ENCODE measurements at regions not wholly inside any gene's neighbourhood (a gene's known extent, or its start where the extent isn't known, plus 50 kb on each side); places are given as distances from the start of the nearest gene placed in this dataset.

DNA sequence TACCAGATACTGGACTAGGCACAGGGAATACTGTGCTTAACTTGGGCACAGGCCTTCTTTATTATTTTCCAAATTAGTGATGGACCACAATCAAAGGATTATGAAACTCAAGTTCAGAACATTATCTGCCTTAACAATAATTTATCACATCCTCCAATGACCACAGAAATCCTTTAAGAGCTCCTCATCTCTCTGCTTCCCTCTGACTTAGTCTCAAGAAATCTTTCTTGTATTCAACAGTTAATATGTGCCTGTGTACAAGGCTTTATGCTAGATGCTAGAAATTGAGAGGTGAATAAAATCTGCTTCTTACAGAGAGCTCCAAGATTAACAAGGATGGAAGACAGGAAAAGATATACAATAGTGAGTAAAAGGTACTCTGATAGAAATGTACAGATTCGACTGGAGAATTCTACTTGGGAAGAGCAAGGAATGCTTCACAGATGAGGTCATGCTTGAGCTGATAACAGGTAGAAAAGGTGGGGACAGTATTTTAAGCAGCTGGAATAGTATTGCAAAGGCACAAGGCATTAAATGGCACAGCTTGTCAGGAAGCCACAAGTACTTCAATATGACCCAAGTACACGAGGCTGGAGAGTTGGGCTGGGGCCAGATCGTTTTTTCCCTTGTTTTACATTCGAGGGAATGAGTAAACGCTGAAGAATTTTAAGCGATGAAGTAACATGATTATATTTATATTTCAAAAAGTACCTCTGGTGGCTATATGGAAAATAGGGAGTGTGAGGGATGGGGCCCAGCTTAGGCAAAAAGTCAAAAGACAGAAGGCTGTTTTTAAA lies 55.1 kb upstream of the ARID2 start:
- peak; percentile 23 for DNase-seq

GRCh38 chr12:45675534-45675933 lies 54.0 kb upstream of the ARID2 start:
- DNase-seq, result no peak
